Panc1 (cell line): ENCODE measurements at regions not wholly inside any gene's neighbourhood (a gene's known extent, or its start where the extent isn't known, plus 50 kb on each side); places are given as distances from the start of the nearest gene placed in this dataset.

Experiments used
- CTCF ChIP-seq: fragments of 450-650 bp; IDR thresholded peaks from 2 replicates; pipeline ENCODE4 v1.5.1; 2017; ENCODE audit warnings: mild to moderate bottlenecking
- POLR2AphosphoS5 ChIP-seq: IDR thresholded peaks from 2 replicates; pipeline ENCODE4 v1.6.1; 2012; ENCODE audit warnings: mild to moderate bottlenecking, low read depth, low read length, moderate library complexity
- SIN3A ChIP-seq: IDR thresholded peaks from 2 replicates; pipeline ENCODE4 v1.6.1; 2012; ENCODE audit warnings: low read depth, mild to moderate bottlenecking, low read length, moderate library complexity, borderline replicate concordance; ENCODE audit not compliant: insufficient read depth
- TCF7L2 ChIP-seq: IDR thresholded peaks from 2 replicates; pipeline ENCODE4 v1.6.1; 2011; ENCODE audit warnings: mild to moderate bottlenecking, low read depth, low read length, inconsistent platforms

- no peak for TF ChIP-seq CTCF
- no peak for TF ChIP-seq POLR2AphosphoS5
- TF ChIP-seq TCF7L2, result no peak
- no peak for TF ChIP-seq SIN3A
Measured at GRCh38 chr13:100810481-100810880, 135.9 kb upstream of the TMTC4 start.
